Loucy (cell line): ENCODE measurements at regions not wholly inside any gene's neighbourhood (a gene's known extent, or its start where the extent isn't known, plus 50 kb on each side); places are given as distances from the start of the nearest gene placed in this dataset.

ENCODE experiments used
- H2AFZ ChIP-seq: fragments of 200-600 bp; sonication (generic); 2 replicates; pipeline ENCODE4 v1.6.0; 2016; ENCODE audit warnings: antibody characterized with exemption, mild to moderate bottlenecking, low read length, moderate library complexity
- H3F3A ChIP-seq: fragments of 200-600 bp; 2 replicates; pipeline ENCODE4 v1.6.0; 2016; ENCODE audit warnings: antibody characterized with exemption, low read depth, mild to moderate bottlenecking
- H3K27me3 ChIP-seq: fragments of 200-600 bp; sonication (generic); 2 replicates; pipeline ENCODE4 v1.6.1; 2014; ENCODE audit warnings: low read length, mild to moderate bottlenecking; ENCODE audit not compliant: insufficient read depth, poor library complexity, severe bottlenecking
- H3K36me3 ChIP-seq: fragments of 200-600 bp; sonication (generic); 2 replicates; pipeline ENCODE4 v1.6.1; 2016; ENCODE audit warnings: low read length; ENCODE audit not compliant: insufficient read depth
- H3K4me1 ChIP-seq: fragments of 200-600 bp; sonication (generic); 2 replicates; pipeline ENCODE4 v1.5.1; 2014; ENCODE audit warnings: low read length, mild to moderate bottlenecking; ENCODE audit not compliant: insufficient read depth, poor library complexity, severe bottlenecking
- H3K4me2 ChIP-seq: fragments of 200-600 bp; sonication (generic); 2 replicates; pipeline ENCODE4 v1.6.0; 2014; ENCODE audit warnings: antibody characterized with exemption, low read length, low read depth, mild to moderate bottlenecking; ENCODE audit not compliant: poor library complexity, severe bottlenecking
- H3K4me3 ChIP-seq: fragments of 200-600 bp; sonication (generic); 2 replicates; pipeline ENCODE4 v1.5.1; 2014; ENCODE audit warnings: low read length, mild to moderate bottlenecking, mixed read lengths; ENCODE audit not compliant: poor library complexity, severe bottlenecking
- H3K79me2 ChIP-seq: fragments of 200-600 bp; sonication (generic); 2 replicates; pipeline ENCODE4 v1.6.1; 2014; ENCODE audit warnings: low read length; ENCODE audit not compliant: insufficient read depth
- H3K9ac ChIP-seq: fragments of 200-600 bp; sonication (generic); 2 replicates; pipeline ENCODE4 v1.6.0; 2014; ENCODE audit warnings: mild to moderate bottlenecking, low read depth, low read length, moderate library complexity; ENCODE audit not compliant: poor library complexity, severe bottlenecking
- H3K9me2 ChIP-seq: fragments of 200-600 bp; sonication (generic); replicated peaks from 2 replicates; pipeline ENCODE4 v1.6.1; 2016; ENCODE audit warnings: low read depth, low read length, mixed read lengths
- H3K9me3 ChIP-seq: fragments of 200-600 bp; sonication (generic); 2 replicates; pipeline ENCODE4 v1.6.1; 2014; ENCODE audit warnings: mild to moderate bottlenecking, antibody characterized with exemption, low read length, low read depth; ENCODE audit not compliant: insufficient read depth
- H4K20me1 ChIP-seq: fragments of 200-600 bp; sonication (generic); 2 replicates; pipeline ENCODE4 v1.6.0; 2014; ENCODE audit warnings: antibody characterized with exemption, low read length, mild to moderate bottlenecking; ENCODE audit not compliant: insufficient read depth, poor library complexity, severe bottlenecking
- EZH2phosphoT487 ChIP-seq: fragments of 200-600 bp; IDR thresholded peaks from 2 replicates; pipeline ENCODE4 v1.6.1; 2018; ENCODE audit warnings: antibody characterized with exemption, mild to moderate bottlenecking, moderate library complexity, borderline replicate concordance
- TF ChIP-seq, protein P1 (sequence below): fragments of 200-600 bp; sonication (generic); conservative IDR thresholded peaks from 2 replicates; pipeline ENCODE4 v1.5.1; 2014; ENCODE audit warnings: mild to moderate bottlenecking, antibody characterized with exemption, low read length

- H3K27me3 ChIP-seq: no peaks in the 10 kb centered on the region
- H3K4me3 ChIP-seq: no peak overlapping the region
- no peaks in the 10 kb centered on the region for H3F3A ChIP-seq
- no peak overlapping the region for H3K4me2 ChIP-seq
- no peaks in the 10 kb centered on the region for H3K9me3 ChIP-seq
- H3K79me2 ChIP-seq: no peaks in the 10 kb centered on the region
- H3K9ac ChIP-seq: no peak overlapping the region
- no peak for TF ChIP-seq EZH2phosphoT487
- TF ChIP-seq, protein P1, sequence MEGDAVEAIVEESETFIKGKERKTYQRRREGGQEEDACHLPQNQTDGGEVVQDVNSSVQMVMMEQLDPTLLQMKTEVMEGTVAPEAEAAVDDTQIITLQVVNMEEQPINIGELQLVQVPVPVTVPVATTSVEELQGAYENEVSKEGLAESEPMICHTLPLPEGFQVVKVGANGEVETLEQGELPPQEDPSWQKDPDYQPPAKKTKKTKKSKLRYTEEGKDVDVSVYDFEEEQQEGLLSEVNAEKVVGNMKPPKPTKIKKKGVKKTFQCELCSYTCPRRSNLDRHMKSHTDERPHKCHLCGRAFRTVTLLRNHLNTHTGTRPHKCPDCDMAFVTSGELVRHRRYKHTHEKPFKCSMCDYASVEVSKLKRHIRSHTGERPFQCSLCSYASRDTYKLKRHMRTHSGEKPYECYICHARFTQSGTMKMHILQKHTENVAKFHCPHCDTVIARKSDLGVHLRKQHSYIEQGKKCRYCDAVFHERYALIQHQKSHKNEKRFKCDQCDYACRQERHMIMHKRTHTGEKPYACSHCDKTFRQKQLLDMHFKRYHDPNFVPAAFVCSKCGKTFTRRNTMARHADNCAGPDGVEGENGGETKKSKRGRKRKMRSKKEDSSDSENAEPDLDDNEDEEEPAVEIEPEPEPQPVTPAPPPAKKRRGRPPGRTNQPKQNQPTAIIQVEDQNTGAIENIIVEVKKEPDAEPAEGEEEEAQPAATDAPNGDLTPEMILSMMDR: no peak
- H4K20me1 ChIP-seq: no peaks in the 10 kb centered on the region
- no peaks in the 10 kb centered on the region for H3K36me3 ChIP-seq
- no peak overlapping the region for H2AFZ ChIP-seq
- no peaks in the 10 kb centered on the region for H3K4me1 ChIP-seq
- H3K9me2 ChIP-seq: no peaks in the 10 kb centered on the region
Observed at GRCh38 chr13:39988351-39988750, 332.9 kb downstream of the COG6 start.

GRCh38 chr13:39998166-39998565, 342.7 kb downstream of the COG6 start:
- no peaks in the 10 kb centered on the region for H3F3A ChIP-seq
- peaks cover 4% of the 10 kb centered on the region for H3K27me3 ChIP-seq
- no peaks in the 10 kb centered on the region for H3K36me3 ChIP-seq
- H2AFZ ChIP-seq: no peak overlapping the region
- no peaks in the 10 kb centered on the region for H3K4me1 ChIP-seq
- no peak overlapping the region for H3K4me2 ChIP-seq
- no peaks in the 10 kb centered on the region for H3K9me2 ChIP-seq
- no peaks in the 10 kb centered on the region for H4K20me1 ChIP-seq
- H3K79me2 ChIP-seq: no peaks in the 10 kb centered on the region
- no peak overlapping the region for H3K9ac ChIP-seq
- H3K4me3 ChIP-seq: no peak overlapping the region
- TF ChIP-seq, protein P1: no peak
- no peak for TF ChIP-seq EZH2phosphoT487
- H3K9me3 ChIP-seq: no peaks in the 10 kb centered on the region

DNA sequence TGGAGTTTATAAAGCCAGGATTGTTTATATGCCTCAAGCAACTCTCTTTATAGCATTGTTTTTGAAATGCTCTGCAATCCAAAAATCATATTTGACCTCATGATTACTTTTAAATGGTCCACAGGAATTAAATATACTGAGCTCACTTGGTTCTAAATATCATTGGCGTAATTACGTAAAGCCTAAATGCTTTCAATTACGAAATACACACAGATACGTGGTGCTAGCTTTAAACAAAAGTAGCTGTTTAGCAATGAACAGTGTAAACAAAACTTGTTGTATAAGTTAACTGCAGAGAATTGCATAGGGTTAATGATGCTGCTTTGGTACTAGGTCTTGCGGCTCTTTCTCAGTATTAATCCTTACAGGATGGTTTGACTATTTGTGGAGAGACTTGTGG, 346.6 kb downstream of the COG6 start:
- Histone ChIP-seq H2AFZ (no peak overlapping the region), H3K9me3 (no peaks in the 10 kb centered on the region), H3K36me3 (no peaks in the 10 kb centered on the region), H3K4me1 (no peaks in the 10 kb centered on the region), H3K4me3 (no peak overlapping the region), H3K27me3 (peaks cover 4% of the 10 kb centered on the region), H4K20me1 (no peaks in the 10 kb centered on the region), H3F3A (no peaks in the 10 kb centered on the region), H3K79me2 (no peaks in the 10 kb centered on the region), H3K9ac (no peak overlapping the region), H3K9me2 (no peaks in the 10 kb centered on the region), H3K4me2 (no peak overlapping the region)
- TF ChIP-seq, protein P1: no peak
- no peak for TF ChIP-seq EZH2phosphoT487
